ENCODE measurements at regions not wholly inside any gene's neighbourhood (a gene's known extent, or its start where the extent isn't known, plus 50 kb on each side); places are given as distances from the start of the nearest gene placed in this dataset.

GRCh38 chr3:2041931-2042330 lies 56.7 kb upstream of the CNTN4 start:
- no peaks in the 10 kb centered on the region for H3K9me3 ChIP-seq
- TF ChIP-seq POLR2A (IDR thresholded peaks at IDR 0.05) (no peak), CTCF (IDR thresholded peaks at IDR 0.05) (no peak)
- no peaks in the 10 kb centered on the region for H3K4me1 ChIP-seq
- DNase-seq, result no peak
- no peaks in the 10 kb centered on the region for H3K36me3 ChIP-seq
- intact Hi-C loops (cut with DNase I), result no loop called here
- no peaks in the 10 kb centered on the region for H3K27me3 ChIP-seq
- H3K4me3 ChIP-seq (replicated peaks in 1 of 3), result no peak overlapping the region
- 84 to 88% methylated on average over 3 of the region's 3 CpGs for WGBS, 2 donors
- H3K27ac ChIP-seq, result no peak overlapping the region
